ENCODE measurements at regions not wholly inside any gene's neighbourhood (a gene's known extent, or its start where the extent isn't known, plus 50 kb on each side); places are given as distances from the start of the nearest gene placed in this dataset.
A peak's percentile ranks its signal among the peaks of the same experiment; 100 is the strongest.

DNA sequence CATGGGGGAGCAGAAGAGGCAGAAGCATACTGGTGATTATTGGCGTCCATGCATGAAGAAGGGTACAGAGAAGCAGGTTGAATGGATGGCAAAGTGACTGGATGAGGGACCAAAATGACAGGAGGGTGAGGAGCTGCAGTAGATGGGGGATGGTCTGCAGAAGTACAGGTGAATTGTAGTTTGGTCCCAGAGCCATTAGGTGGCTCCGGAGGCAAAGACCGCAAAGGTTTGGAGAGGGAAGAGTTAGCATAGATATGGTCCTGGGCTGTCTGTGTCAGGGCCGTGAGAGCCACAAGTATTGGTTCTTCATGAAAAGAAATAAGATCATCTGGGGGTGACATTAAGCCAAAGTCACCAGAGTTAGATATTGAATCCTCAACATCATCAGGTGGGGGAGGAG lies 59.0 kb upstream of the ZNF726 start:
- Mint-ChIP-seq H3K27ac (peak overlapping the region in 1 of 3 donors; percentile 54), H3K27me3 (no peaks in the 10 kb centered on the region), H3K4me1 (no peaks in the 10 kb centered on the region), H3K9me3 (peaks cover 5 to 66% (median 19%) of the 10 kb centered on the region in 7 donors), H3K36me3 (no peaks in the 10 kb centered on the region), H3K4me3 (no peak overlapping the region)
- no peak overlapping the region for H3K4me3 ChIP-seq (ENCODE audit: low read depth, low read length)
- DNase-seq (no peak), ATAC-seq (ENCODE audit: low read depth in 2 of 2) (no peak)
- H3K9me3 ChIP-seq (ENCODE audit: control insufficient read depth in 2 of 2, low read length in 2 of 2): peaks cover 0 to 9% of the 10 kb centered on the region in 2 experiments
- H3K36me3 ChIP-seq (ENCODE audit: control insufficient read depth, insufficient read depth, low read length): no peaks in the 10 kb centered on the region
- no peak overlapping the region for H3K27ac ChIP-seq (ENCODE audit: insufficient read depth, low read length, poor library complexity, severe bottlenecking)
- H3K27me3 ChIP-seq (ENCODE audit: control insufficient read depth, insufficient read depth, low read length): no peaks in the 10 kb centered on the region
- no peaks in the 10 kb centered on the region for H3K4me1 ChIP-seq (ENCODE audit: control insufficient read depth, insufficient read depth, low read length, poor library complexity, severe bottlenecking)

GRCh38 chr19:23851966-23852365 lies 62.7 kb upstream of the ZNF726 start:
- no peaks in the 10 kb centered on the region for H3K4me1 ChIP-seq (ENCODE audit: control insufficient read depth, insufficient read depth, low read length, poor library complexity, severe bottlenecking)
- H3K36me3 Mint-ChIP-seq: peaks cover 4% of the 10 kb centered on the region
- H3K9me3 Mint-ChIP-seq: peaks cover 7 to 86% (median 25%) of the 10 kb centered on the region in 7 donors
- H3K4me3 ChIP-seq (ENCODE audit: low read depth, low read length): no peak overlapping the region
- no peak overlapping the region for H3K27ac Mint-ChIP-seq
- no peak overlapping the region for H3K27ac ChIP-seq (ENCODE audit: insufficient read depth, low read length, poor library complexity, severe bottlenecking)
- no peaks in the 10 kb centered on the region for H3K27me3 Mint-ChIP-seq
- no peaks in the 10 kb centered on the region for H3K36me3 ChIP-seq (ENCODE audit: control insufficient read depth, insufficient read depth, low read length)
- H3K4me1 Mint-ChIP-seq: no peaks in the 10 kb centered on the region
- ATAC-seq (ENCODE audit: low read depth in 2 of 2): no peak
- no peaks in the 10 kb centered on the region for H3K27me3 ChIP-seq (ENCODE audit: control insufficient read depth, insufficient read depth, low read length)
- no peak for DNase-seq
- H3K4me3 Mint-ChIP-seq: no peak overlapping the region
- H3K9me3 ChIP-seq (ENCODE audit: control insufficient read depth in 2 of 2, low read length in 2 of 2): peaks cover 11 to 22% of the 10 kb centered on the region in 2 experiments

GRCh38 chr19:23832717-23833327 lies 74.1 kb upstream of the ZNF681 start:
- Histone ChIP-seq H3K9me3 (ENCODE audit: control insufficient read depth in 2 of 2, low read length in 2 of 2) (peaks cover 54 to 58% of the 10 kb centered on the region in 2 experiments), H3K4me1 (ENCODE audit: control insufficient read depth, insufficient read depth, low read length, poor library complexity, severe bottlenecking) (no peaks in the 10 kb centered on the region), H3K4me3 (ENCODE audit: low read depth, low read length) (no peak overlapping the region), H3K36me3 (ENCODE audit: control insufficient read depth, insufficient read depth, low read length) (no peaks in the 10 kb centered on the region), H3K27ac (ENCODE audit: insufficient read depth, low read length, poor library complexity, severe bottlenecking) (no peak overlapping the region), H3K27me3 (ENCODE audit: control insufficient read depth, insufficient read depth, low read length) (no peaks in the 10 kb centered on the region)
- DNase-seq (no peak), ATAC-seq (ENCODE audit: low read depth in 2 of 2) (no peak)
- no peak overlapping the region for H3K4me3 Mint-ChIP-seq
- peaks cover 3 to 52% (median 29%) of the 10 kb centered on the region in 7 donors for H3K9me3 Mint-ChIP-seq
- H3K27me3 Mint-ChIP-seq: no peaks in the 10 kb centered on the region
- H3K27ac Mint-ChIP-seq: no peak overlapping the region
- H3K4me1 Mint-ChIP-seq: no peaks in the 10 kb centered on the region
- peaks cover 5% of the 10 kb centered on the region for H3K36me3 Mint-ChIP-seq

GRCh38 chr19:23823952-23824389 lies 65.3 kb upstream of the ZNF681 start:
- Mint-ChIP-seq H3K27ac (peak overlapping the region in 1 of 3 donors; percentile 42), H3K9me3 (peaks cover 0 to 39% (median 12%) of the 10 kb centered on the region in 7 donors), H3K4me1 (no peaks in the 10 kb centered on the region), H3K27me3 (no peaks in the 10 kb centered on the region), H3K4me3 (no peak overlapping the region), H3K36me3 (no peaks in the 10 kb centered on the region)
- ATAC-seq (ENCODE audit: low read depth in 2 of 2): no peak
- Histone ChIP-seq H3K4me3 (ENCODE audit: low read depth, low read length) (no peak overlapping the region), H3K4me1 (ENCODE audit: control insufficient read depth, insufficient read depth, low read length, poor library complexity, severe bottlenecking) (no peaks in the 10 kb centered on the region), H3K36me3 (ENCODE audit: control insufficient read depth, insufficient read depth, low read length) (no peaks in the 10 kb centered on the region), H3K9me3 (ENCODE audit: control insufficient read depth in 2 of 2, low read length in 2 of 2) (peaks cover 25 to 63% of the 10 kb centered on the region in 2 experiments), H3K27me3 (ENCODE audit: control insufficient read depth, insufficient read depth, low read length) (no peaks in the 10 kb centered on the region), H3K27ac (ENCODE audit: insufficient read depth, low read length, poor library complexity, severe bottlenecking) (no peak overlapping the region)
- peak in 2 of 3 donors; percentile 3 to 27 for DNase-seq

- H3K4me1 Mint-ChIP-seq: peaks cover 0 to under 1% (median 0%) of the 10 kb centered on the region in 4 donors
- Histone ChIP-seq H3K27ac (ENCODE audit: insufficient read depth, low read length, poor library complexity, severe bottlenecking) (no peak overlapping the region), H3K9me3 (ENCODE audit: control insufficient read depth in 2 of 2, low read length in 2 of 2) (peaks cover 25 to 61% of the 10 kb centered on the region in 2 experiments), H3K36me3 (ENCODE audit: control insufficient read depth, insufficient read depth, low read length) (no peaks in the 10 kb centered on the region), H3K4me1 (ENCODE audit: control insufficient read depth, insufficient read depth, low read length, poor library complexity, severe bottlenecking) (no peaks in the 10 kb centered on the region), H3K4me3 (ENCODE audit: low read depth, low read length) (no peak overlapping the region), H3K27me3 (ENCODE audit: control insufficient read depth, insufficient read depth, low read length) (no peaks in the 10 kb centered on the region)
- no peaks in the 10 kb centered on the region for H3K27me3 Mint-ChIP-seq
- no peak overlapping the region for H3K4me3 Mint-ChIP-seq
- H3K27ac Mint-ChIP-seq: no peak overlapping the region
- H3K9me3 Mint-ChIP-seq: peaks cover 0 to 37% (median 16%) of the 10 kb centered on the region in 7 donors
- H3K36me3 Mint-ChIP-seq: no peaks in the 10 kb centered on the region
- no peak for DNase-seq
- no peak for ATAC-seq (ENCODE audit: low read depth in 2 of 2)
These were observed 64.0 kb upstream of the ZNF681 start for GRCh38 chr19:23822735-23823134.

- Histone ChIP-seq H3K27me3 (ENCODE audit: control insufficient read depth, insufficient read depth, low read length) (no peaks in the 10 kb centered on the region), H3K9me3 (ENCODE audit: control insufficient read depth in 2 of 2, low read length in 2 of 2) (peaks cover 3 to 32% of the 10 kb centered on the region in 2 experiments), H3K4me1 (ENCODE audit: control insufficient read depth, insufficient read depth, low read length, poor library complexity, severe bottlenecking) (no peaks in the 10 kb centered on the region), H3K4me3 (ENCODE audit: low read depth, low read length) (no peak overlapping the region), H3K36me3 (ENCODE audit: control insufficient read depth, insufficient read depth, low read length) (no peaks in the 10 kb centered on the region), H3K27ac (ENCODE audit: insufficient read depth, low read length, poor library complexity, severe bottlenecking) (no peak overlapping the region)
- H3K9me3 Mint-ChIP-seq: peaks cover 0 to 11% (median 6%) of the 10 kb centered on the region in 7 donors
- H3K27ac Mint-ChIP-seq: peak overlapping the region in 1 of 3 donors; percentile 52
- H3K4me1 Mint-ChIP-seq: peaks cover 0 to 4% (median 0%) of the 10 kb centered on the region in 4 donors
- no peaks in the 10 kb centered on the region for H3K27me3 Mint-ChIP-seq
- peak in 1 of 2 donors; percentile 43 for ATAC-seq (ENCODE audit: low read depth in 2 of 2)
- DNase-seq: peak; percentile 5 to 51 (median 7)
- H3K36me3 Mint-ChIP-seq: no peaks in the 10 kb centered on the region
- no peak overlapping the region for H3K4me3 Mint-ChIP-seq
These were observed 58.8 kb upstream of the ZNF681 start for GRCh38 chr19:23817519-23817918.

DNA sequence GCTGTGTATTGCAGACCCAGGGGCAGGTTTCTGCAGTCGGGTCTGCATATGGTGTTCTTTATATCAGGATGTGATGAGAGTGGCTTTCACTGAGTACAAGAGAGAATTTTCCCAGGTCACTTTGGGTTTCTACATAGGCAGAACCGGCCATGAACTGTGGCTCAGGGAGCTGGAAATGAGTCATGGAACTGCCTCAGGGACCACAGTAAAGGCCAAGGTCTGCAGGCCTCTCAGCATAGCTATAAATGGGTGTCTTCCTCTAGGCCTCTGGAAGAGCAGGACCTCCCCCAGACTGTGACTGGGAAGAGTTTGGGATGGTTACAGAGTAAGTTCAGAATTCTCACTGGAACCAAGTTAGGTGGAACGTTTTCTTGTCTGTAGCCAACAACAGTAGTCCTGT lies 51.8 kb upstream of the ZNF681 start:
- Histone ChIP-seq H3K27ac (ENCODE audit: insufficient read depth, low read length, poor library complexity, severe bottlenecking) (no peak overlapping the region), H3K36me3 (ENCODE audit: control insufficient read depth, insufficient read depth, low read length) (peaks cover 2% of the 10 kb centered on the region), H3K9me3 (ENCODE audit: control insufficient read depth in 2 of 2, low read length in 2 of 2) (no peaks in the 10 kb centered on the region), H3K27me3 (ENCODE audit: control insufficient read depth, insufficient read depth, low read length) (no peaks in the 10 kb centered on the region), H3K4me1 (ENCODE audit: control insufficient read depth, insufficient read depth, low read length, poor library complexity, severe bottlenecking) (no peaks in the 10 kb centered on the region), H3K4me3 (ENCODE audit: low read depth, low read length) (no peak overlapping the region)
- Mint-ChIP-seq H3K4me1 (peaks cover 0 to 2% (median 0%) of the 10 kb centered on the region in 4 donors), H3K27me3 (no peaks in the 10 kb centered on the region), H3K9me3 (peaks cover 0 to 10% (median 1%) of the 10 kb centered on the region in 7 donors), H3K27ac (no peak overlapping the region), H3K36me3 (peaks cover 13% of the 10 kb centered on the region), H3K4me3 (no peak overlapping the region)
- DNase-seq: no peak
- ATAC-seq (ENCODE audit: low read depth in 2 of 2): no peak
